MM.1S (cell line): ENCODE measurements at regions not wholly inside any gene's neighbourhood (a gene's known extent, or its start where the extent isn't known, plus 50 kb on each side); places are given as distances from the start of the nearest gene placed in this dataset.

Experiments
- DNase-seq: peaks from one replicate; pipeline ENCODE4 v3.0.0-alpha.2; 2015
- H2AFZ ChIP-seq: fragments of 300-600 bp; sonication (generic); 2 replicates; pipeline ENCODE4 v1.6.0; 2016; ENCODE audit warnings: antibody characterized with exemption, low read length
- H3F3A ChIP-seq: fragments of 300-600 bp; sonication (generic); 2 replicates; pipeline ENCODE4 v1.6.1; 2016; ENCODE audit warnings: mild to moderate bottlenecking, antibody characterized with exemption, low read length, moderate library complexity, mixed read lengths; ENCODE audit not compliant: insufficient read depth
- H3K27ac ChIP-seq: fragments of 300-600 bp; sonication (generic); 2 replicates; pipeline ENCODE4 v1.5.1; 2016; ENCODE audit warnings: mild to moderate bottlenecking, low read length
- H3K27me3 ChIP-seq: fragments of 300-600 bp; sonication (generic); replicated peaks from 2 replicates; pipeline ENCODE4 v1.6.0; 2016; ENCODE audit warnings: low read length; ENCODE audit not compliant: insufficient read depth
- H3K36me3 ChIP-seq: fragments of 300-600 bp; sonication (generic); replicated peaks from 2 replicates; pipeline ENCODE4 v1.6.1; 2016; ENCODE audit warnings: mild to moderate bottlenecking, low read length, mixed read lengths; ENCODE audit not compliant: insufficient read depth
- H3K4me1 ChIP-seq: fragments of 300-600 bp; sonication (generic); 2 replicates; pipeline ENCODE4 v1.6.1; 2016; ENCODE audit warnings: low read length, mixed read lengths
- H3K4me2 ChIP-seq: fragments of 300-600 bp; sonication (generic); 2 replicates; pipeline ENCODE4 v1.6.0; 2016; ENCODE audit warnings: low read depth, low read length
- H3K4me3 ChIP-seq: fragments of 300-600 bp; sonication (generic); 2 replicates; pipeline ENCODE4 v1.5.1; 2016; ENCODE audit warnings: low read length, mixed read lengths
- H3K79me2 ChIP-seq: fragments of 300-600 bp; sonication (generic); 2 replicates; pipeline ENCODE4 v1.6.1; 2016; ENCODE audit warnings: mixed run types, low read length, mixed read lengths
- H3K9ac ChIP-seq: fragments of 300-600 bp; sonication (generic); 2 replicates; pipeline ENCODE4 v1.6.1; 2016; ENCODE audit warnings: low read length, mixed read lengths
- H3K9me2 ChIP-seq: fragments of 300-600 bp; sonication (generic); replicated peaks from 2 replicates; pipeline ENCODE4 v1.6.1; 2016; ENCODE audit warnings: mild to moderate bottlenecking, low read length, mixed read lengths; ENCODE audit not compliant: insufficient read depth
- H3K9me3 ChIP-seq: fragments of 300-600 bp; sonication (generic); replicated peaks from 2 replicates; pipeline ENCODE4 v1.6.1; 2016; ENCODE audit warnings: mild to moderate bottlenecking, low read length, mixed read lengths; ENCODE audit not compliant: insufficient read depth
- H4K20me1 ChIP-seq: fragments of 300-600 bp; sonication (generic); 2 replicates; pipeline ENCODE4 v1.6.1; 2016; ENCODE audit warnings: mild to moderate bottlenecking, low read length, moderate library complexity, mixed read lengths; ENCODE audit not compliant: insufficient read depth
- CTCF ChIP-seq: fragments of 300-600 bp; sonication (generic); IDR thresholded peaks from 2 replicates; pipeline ENCODE4 v1.5.1; 2016; ENCODE audit warnings: antibody characterized with exemption, low read length, mixed read lengths
- EZH2 ChIP-seq: fragments of 300-600 bp; sonication (generic); optimal IDR thresholded peaks from 2 replicates; pipeline ENCODE3; 2017; ENCODE audit warnings: low read depth, mild to moderate bottlenecking, antibody characterized with exemption, low read length, mixed read lengths
- EZH2phosphoT487 ChIP-seq: fragments of 300-600 bp; sonication (generic); IDR thresholded peaks from 2 replicates; pipeline ENCODE4 v1.6.1; 2018; ENCODE audit warnings: antibody characterized with exemption, low read length

GRCh38 chr2:215812966-215813365, 200.4 kb downstream of the MREG start:
- Histone ChIP-seq H3K9ac (no peak overlapping the region), H3K4me3 (no peak overlapping the region), H3K4me1 (peaks cover 22% of the 10 kb centered on the region), H3K4me2 (0 out of 2 replicates have a peak overlapping the region, but pooled peaks have one; percentile 78), H3K9me2 (no peaks in the 10 kb centered on the region), H4K20me1 (no peaks in the 10 kb centered on the region), H3K79me2 (no peaks in the 10 kb centered on the region), H3K36me3 (no peaks in the 10 kb centered on the region), H3K27me3 (no peaks in the 10 kb centered on the region), H3K9me3 (no peaks in the 10 kb centered on the region), H3K27ac (no peak overlapping the region), H2AFZ (no peak overlapping the region), H3F3A (peaks cover 9% of the 10 kb centered on the region; the same call in 1 of the 2 replicates)
- TF ChIP-seq CTCF (no peak), EZH2 (no peak), EZH2phosphoT487 (no peak)
- no peak for DNase-seq

- Histone ChIP-seq H3K36me3 (no peaks in the 10 kb centered on the region), H2AFZ (no peak overlapping the region), H3K4me3 (peak overlapping the region; percentile 4; the same call in 1 of the 2 replicates), H4K20me1 (no peaks in the 10 kb centered on the region), H3K27me3 (no peaks in the 10 kb centered on the region), H3K79me2 (no peaks in the 10 kb centered on the region), H3K4me1 (peaks cover 22% of the 10 kb centered on the region), H3K9ac (no peak overlapping the region), H3K9me2 (no peaks in the 10 kb centered on the region), H3F3A (peaks cover 9% of the 10 kb centered on the region; the same call in 1 of the 2 replicates), H3K4me2 (peak overlapping the region; percentile 78), H3K27ac (peak overlapping the region; percentile 29; the same call in 1 of the 2 replicates), H3K9me3 (no peaks in the 10 kb centered on the region)
- DNase-seq: peak; percentile 79
- no peak for TF ChIP-seq EZH2
- no peak; the same call in 1 of the 2 replicates for TF ChIP-seq CTCF
- no peak for TF ChIP-seq EZH2phosphoT487
These were observed 201.7 kb downstream of the MREG start for GRCh38 chr2:215811409-215812345.

GRCh38 chr2:215811003-215811402, 202.3 kb downstream of the MREG start:
- H4K20me1 ChIP-seq: no peaks in the 10 kb centered on the region
- no peaks in the 10 kb centered on the region for H3K36me3 ChIP-seq
- no peak for TF ChIP-seq EZH2
- no peak for TF ChIP-seq CTCF
- no peak for TF ChIP-seq EZH2phosphoT487
- H3K27me3 ChIP-seq: no peaks in the 10 kb centered on the region
- no peaks in the 10 kb centered on the region for H3K9me2 ChIP-seq
- H3K27ac ChIP-seq: peak overlapping the region; percentile 29; the same call in 1 of the 2 replicates
- no peaks in the 10 kb centered on the region for H3K9me3 ChIP-seq
- H3F3A ChIP-seq: peaks cover 9% of the 10 kb centered on the region; the same call in 1 of the 2 replicates
- no peak overlapping the region for H2AFZ ChIP-seq
- peak overlapping the region; percentile 78; the same call in 1 of the 2 replicates for H3K4me2 ChIP-seq
- H3K4me3 ChIP-seq: no peak overlapping the region
- H3K79me2 ChIP-seq: no peaks in the 10 kb centered on the region
- H3K4me1 ChIP-seq: peaks cover 22% of the 10 kb centered on the region
- DNase-seq: no peak
- H3K9ac ChIP-seq: no peak overlapping the region
